ENCODE measurements at regions not wholly inside any gene's neighbourhood (a gene's known extent, or its start where the extent isn't known, plus 50 kb on each side); places are given as distances from the start of the nearest gene placed in this dataset.

DNA sequence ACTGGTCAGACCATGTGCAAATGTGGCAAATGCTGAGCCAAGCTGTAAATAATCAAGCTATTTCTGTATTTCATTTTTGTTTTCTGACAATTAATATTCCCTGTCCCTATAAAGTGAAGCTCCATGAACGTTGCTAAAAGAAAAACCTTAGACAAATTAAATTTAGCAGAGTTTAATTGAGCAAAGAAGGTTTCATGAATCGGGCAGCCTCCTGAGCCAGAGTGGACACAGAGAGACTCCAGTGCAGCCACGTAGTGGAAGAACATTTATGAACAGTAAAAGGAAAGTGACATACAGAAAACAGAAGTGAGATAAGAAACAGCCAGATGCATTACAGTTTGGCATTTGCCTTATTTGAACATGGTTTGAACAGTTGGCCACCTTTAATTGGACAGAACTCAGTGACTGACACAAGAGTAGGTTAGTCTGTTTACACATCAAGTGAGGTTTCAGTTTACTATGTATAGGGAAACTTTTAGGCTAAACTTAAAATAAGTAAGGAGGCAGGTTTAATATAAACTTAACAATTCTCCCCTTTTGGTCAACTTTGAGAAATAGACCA lies 69.7 kb downstream of the UFM1 start:
- WGBS, 2 donors (ENCODE audit: extremely low coverage in 2 of 2, insufficient read length in 2 of 2, insufficient replicate concordance in 1 of 2), result no CpG with 5 or more reads among the region's 3 CpGs
- no peak overlapping the region for H2BK12ac ChIP-seq (ENCODE audit: low read length)
- H3K79me1 ChIP-seq (ENCODE audit: low read depth, low read length), result no peaks in the 10 kb centered on the region
- no peak overlapping the region for H2BK120ac ChIP-seq (ENCODE audit: low read depth, low read length)
- H2BK15ac ChIP-seq (ENCODE audit: low read length), result no peak overlapping the region
- H2BK5ac ChIP-seq (ENCODE audit: low read length), result no peak overlapping the region
- no peak overlapping the region for H2AFZ ChIP-seq (ENCODE audit: low read length)
- no peaks in the 10 kb centered on the region for H3K36me3 ChIP-seq (replicated peaks in 1 of 2; ENCODE audit: control insufficient read depth in 2 of 2, insufficient read depth in 2 of 2, low read length in 2 of 2)
- no peak overlapping the region for H3K23ac ChIP-seq (ENCODE audit: low read depth, low read length, poor library complexity)
- no peaks in the 10 kb centered on the region for H3K4me1 ChIP-seq (ENCODE audit: control insufficient read depth in 2 of 2, insufficient read depth in 1 of 2, low read depth in 1 of 2, low read length in 2 of 2)
- peaks cover 0 to 3% of the 10 kb centered on the region in 2 donors for H3K9me3 ChIP-seq (replicated peaks in 1 of 2; ENCODE audit: control insufficient read depth in 2 of 2, insufficient read depth in 1 of 2, low read depth in 1 of 2, low read length in 2 of 2)
- H3K27ac ChIP-seq (replicated peaks; ENCODE audit: low read length), result no peak overlapping the region
- H3K4me2 ChIP-seq (ENCODE audit: insufficient read depth, low read length, poor library complexity, severe bottlenecking), result no peak overlapping the region
- H3K9ac ChIP-seq (ENCODE audit: low read depth, low read length, poor library complexity), result no peak overlapping the region
- no peak overlapping the region for H4K8ac ChIP-seq (ENCODE audit: low read depth, low read length)
- H2AK5ac ChIP-seq (ENCODE audit: low read depth, low read length), result no peak overlapping the region
- no peak overlapping the region for H4K91ac ChIP-seq (ENCODE audit: low read depth, low read length, poor library complexity)
- no peaks in the 10 kb centered on the region for H3K27me3 ChIP-seq (ENCODE audit: control insufficient read depth in 3 of 3, insufficient read depth in 3 of 3, low read depth in 1 of 3, low read length in 3 of 3)
- DNase-seq (ENCODE audit: low spot score), result no peak
- no peak overlapping the region for H3K4ac ChIP-seq (ENCODE audit: low read length)
- H3K4me3 ChIP-seq (ENCODE audit: low read length in 2 of 2), result no peak overlapping the region
- no peak overlapping the region for H3K18ac ChIP-seq (ENCODE audit: low read length)
- no peak overlapping the region for H3K14ac ChIP-seq (ENCODE audit: low read length)

DNA sequence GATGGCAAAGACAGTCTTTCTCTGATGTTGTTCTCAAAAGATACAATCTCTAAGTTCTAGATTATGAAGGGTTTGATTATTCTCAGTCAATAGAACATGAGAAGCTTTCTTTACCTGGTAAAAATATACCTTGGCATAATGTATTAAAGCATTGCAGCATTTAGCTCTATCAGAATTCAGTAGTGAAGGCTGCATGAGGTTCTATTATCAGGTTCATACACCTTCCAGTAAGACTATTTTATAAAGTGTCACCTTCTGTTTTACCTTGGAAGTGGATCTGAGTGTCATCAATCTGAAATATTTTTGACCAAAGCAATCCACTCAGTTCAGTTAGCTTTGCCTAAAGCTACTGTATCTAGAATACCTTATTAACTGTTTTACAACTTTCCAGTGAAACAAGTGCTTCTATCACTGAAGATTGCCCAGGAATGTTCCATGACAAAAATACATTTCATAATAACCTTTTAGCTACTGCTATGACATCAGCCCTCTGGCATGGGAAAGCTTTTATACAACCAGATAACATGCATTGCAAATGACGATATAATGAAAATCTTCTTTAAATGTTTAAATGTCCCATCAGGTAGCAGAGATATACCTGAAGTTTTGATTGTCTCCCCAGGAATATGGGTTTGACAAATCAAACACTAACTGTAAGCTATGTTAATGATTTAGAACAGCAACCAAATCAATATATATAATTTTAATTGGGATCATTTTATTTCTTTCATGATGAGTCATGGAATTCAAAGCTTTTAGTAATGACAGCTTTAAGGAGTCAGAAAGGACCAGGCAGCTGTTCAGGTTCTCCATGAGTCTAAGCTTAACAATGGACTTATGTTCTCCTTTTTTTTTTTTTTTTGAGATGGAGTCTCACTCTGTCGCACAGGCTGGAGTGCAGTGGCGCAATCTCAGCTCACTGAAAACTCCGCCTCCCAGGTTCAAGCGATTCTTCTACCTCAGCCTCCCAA lies 72.2 kb downstream of the UFM1 start:
- Histone ChIP-seq H2BK12ac (ENCODE audit: low read length) (no peak overlapping the region), H3K27me3 (ENCODE audit: control insufficient read depth in 3 of 3, insufficient read depth in 3 of 3, low read depth in 1 of 3, low read length in 3 of 3) (no peaks in the 10 kb centered on the region), H3K79me1 (ENCODE audit: low read depth, low read length) (no peaks in the 10 kb centered on the region), H3K14ac (ENCODE audit: low read length) (no peak overlapping the region), H3K4me3 (ENCODE audit: low read length in 2 of 2) (no peak overlapping the region), H4K8ac (ENCODE audit: low read depth, low read length) (no peak overlapping the region), H2BK5ac (ENCODE audit: low read length) (no peak overlapping the region), H2AK5ac (ENCODE audit: low read depth, low read length) (no peak overlapping the region), H3K27ac (replicated peaks; ENCODE audit: low read length) (no peak overlapping the region), H3K9me3 (replicated peaks in 1 of 2; ENCODE audit: control insufficient read depth in 2 of 2, insufficient read depth in 1 of 2, low read depth in 1 of 2, low read length in 2 of 2) (peaks cover 0 to 3% of the 10 kb centered on the region in 2 donors), H3K18ac (ENCODE audit: low read length) (no peak overlapping the region), H3K4me1 (ENCODE audit: control insufficient read depth in 2 of 2, insufficient read depth in 1 of 2, low read depth in 1 of 2, low read length in 2 of 2) (no peaks in the 10 kb centered on the region), H2BK120ac (ENCODE audit: low read depth, low read length) (no peak overlapping the region), H3K4me2 (ENCODE audit: insufficient read depth, low read length, poor library complexity, severe bottlenecking) (no peak overlapping the region), H4K91ac (ENCODE audit: low read depth, low read length, poor library complexity) (no peak overlapping the region), H3K4ac (ENCODE audit: low read length) (no peak overlapping the region), H3K9ac (ENCODE audit: low read depth, low read length, poor library complexity) (no peak overlapping the region), H2BK15ac (ENCODE audit: low read length) (no peak overlapping the region), H2AFZ (ENCODE audit: low read length) (no peak overlapping the region), H3K36me3 (replicated peaks in 1 of 2; ENCODE audit: control insufficient read depth in 2 of 2, insufficient read depth in 2 of 2, low read length in 2 of 2) (no peaks in the 10 kb centered on the region), H3K23ac (ENCODE audit: low read depth, low read length, poor library complexity) (no peak overlapping the region)
- DNase-seq (ENCODE audit: low spot score), result no peak
- no CpG with 5 or more reads among the region's 5 CpGs for WGBS, 2 donors (ENCODE audit: extremely low coverage in 2 of 2, insufficient read length in 2 of 2, insufficient replicate concordance in 1 of 2)

DNA sequence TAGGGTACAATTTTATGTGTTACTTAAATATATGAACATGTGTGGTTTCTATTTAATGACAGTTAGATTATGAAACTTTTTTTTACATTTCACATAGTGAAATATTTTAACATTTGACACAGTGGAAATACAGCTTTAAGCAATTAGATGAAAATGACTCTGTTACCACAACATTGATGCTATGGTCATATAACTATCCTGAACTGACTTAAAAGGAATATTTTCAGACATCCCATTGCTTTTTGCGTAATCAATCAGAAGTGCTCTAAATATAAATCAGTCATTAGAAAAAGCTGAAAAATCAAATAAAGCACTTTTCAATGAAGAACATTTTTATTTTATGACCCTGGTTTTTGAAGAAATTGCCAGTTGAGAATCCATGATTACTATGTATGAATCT lies 80.3 kb downstream of the UFM1 start:
- Histone ChIP-seq H3K36me3 (replicated peaks in 1 of 2; ENCODE audit: control insufficient read depth in 2 of 2, insufficient read depth in 2 of 2, low read length in 2 of 2) (no peaks in the 10 kb centered on the region), H2BK5ac (ENCODE audit: low read length) (no peak overlapping the region), H3K9ac (ENCODE audit: low read depth, low read length, poor library complexity) (no peak overlapping the region), H2AK5ac (ENCODE audit: low read depth, low read length) (no peak overlapping the region), H3K27ac (replicated peaks; ENCODE audit: low read length) (no peak overlapping the region), H2BK15ac (ENCODE audit: low read length) (no peak overlapping the region), H3K79me1 (ENCODE audit: low read depth, low read length) (no peaks in the 10 kb centered on the region), H2BK120ac (ENCODE audit: low read depth, low read length) (no peak overlapping the region), H3K27me3 (ENCODE audit: control insufficient read depth in 3 of 3, insufficient read depth in 3 of 3, low read depth in 1 of 3, low read length in 3 of 3) (no peaks in the 10 kb centered on the region), H3K18ac (ENCODE audit: low read length) (no peak overlapping the region), H3K4ac (ENCODE audit: low read length) (no peak overlapping the region), H2AFZ (ENCODE audit: low read length) (no peak overlapping the region), H3K23ac (ENCODE audit: low read depth, low read length, poor library complexity) (no peak overlapping the region), H3K4me1 (ENCODE audit: control insufficient read depth in 2 of 2, insufficient read depth in 1 of 2, low read depth in 1 of 2, low read length in 2 of 2) (no peaks in the 10 kb centered on the region), H3K9me3 (replicated peaks in 1 of 2; ENCODE audit: control insufficient read depth in 2 of 2, insufficient read depth in 1 of 2, low read depth in 1 of 2, low read length in 2 of 2) (no peaks in the 10 kb centered on the region), H3K14ac (ENCODE audit: low read length) (no peak overlapping the region), H4K91ac (ENCODE audit: low read depth, low read length, poor library complexity) (no peak overlapping the region), H3K4me3 (ENCODE audit: low read length in 2 of 2) (no peak overlapping the region), H2BK12ac (ENCODE audit: low read length) (no peak overlapping the region), H4K8ac (ENCODE audit: low read depth, low read length) (no peak overlapping the region), H3K4me2 (ENCODE audit: insufficient read depth, low read length, poor library complexity, severe bottlenecking) (no peak overlapping the region)
- no CpG with 5 or more reads among the region's 1 CpG for WGBS, 2 donors (ENCODE audit: extremely low coverage in 2 of 2, insufficient read length in 2 of 2, insufficient replicate concordance in 1 of 2)
- DNase-seq (ENCODE audit: low spot score), result no peak

DNA sequence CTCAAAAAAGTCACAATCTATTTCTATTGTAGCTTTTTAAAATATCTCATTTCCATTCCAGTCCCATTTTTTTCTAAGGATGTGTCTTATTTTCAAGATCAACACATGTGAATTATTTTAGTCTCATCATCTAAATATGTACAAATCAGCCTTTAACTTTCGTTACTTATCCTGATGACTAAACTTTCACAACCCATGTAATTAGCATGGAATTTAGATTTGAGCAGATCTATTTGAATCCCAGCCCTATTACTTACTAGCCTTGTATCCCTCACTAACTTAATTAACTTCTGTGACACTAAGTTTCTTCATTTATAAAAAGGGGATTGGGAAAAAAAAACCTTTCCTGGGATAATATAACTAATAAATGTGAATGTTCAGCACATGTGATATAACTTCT lies 81.1 kb downstream of the UFM1 start:
- no CpG with 5 or more reads among the region's 1 CpG for WGBS, 2 donors (ENCODE audit: extremely low coverage in 2 of 2, insufficient read length in 2 of 2, insufficient replicate concordance in 1 of 2)
- Histone ChIP-seq H2AFZ (ENCODE audit: low read length) (no peak overlapping the region), H2BK5ac (ENCODE audit: low read length) (no peak overlapping the region), H4K8ac (ENCODE audit: low read depth, low read length) (no peak overlapping the region), H3K79me1 (ENCODE audit: low read depth, low read length) (no peaks in the 10 kb centered on the region), H2AK5ac (ENCODE audit: low read depth, low read length) (no peak overlapping the region), H3K4ac (ENCODE audit: low read length) (no peak overlapping the region), H3K36me3 (replicated peaks in 1 of 2; ENCODE audit: control insufficient read depth in 2 of 2, insufficient read depth in 2 of 2, low read length in 2 of 2) (no peaks in the 10 kb centered on the region), H3K9me3 (replicated peaks in 1 of 2; ENCODE audit: control insufficient read depth in 2 of 2, insufficient read depth in 1 of 2, low read depth in 1 of 2, low read length in 2 of 2) (no peaks in the 10 kb centered on the region), H3K4me1 (ENCODE audit: control insufficient read depth in 2 of 2, insufficient read depth in 1 of 2, low read depth in 1 of 2, low read length in 2 of 2) (no peaks in the 10 kb centered on the region), H4K91ac (ENCODE audit: low read depth, low read length, poor library complexity) (no peak overlapping the region), H3K14ac (ENCODE audit: low read length) (no peak overlapping the region), H3K9ac (ENCODE audit: low read depth, low read length, poor library complexity) (no peak overlapping the region), H3K27ac (replicated peaks; ENCODE audit: low read length) (no peak overlapping the region), H3K4me3 (ENCODE audit: low read length in 2 of 2) (no peak overlapping the region), H3K4me2 (ENCODE audit: insufficient read depth, low read length, poor library complexity, severe bottlenecking) (no peak overlapping the region), H2BK12ac (ENCODE audit: low read length) (no peak overlapping the region), H3K27me3 (ENCODE audit: control insufficient read depth in 3 of 3, insufficient read depth in 3 of 3, low read depth in 1 of 3, low read length in 3 of 3) (no peaks in the 10 kb centered on the region), H3K23ac (ENCODE audit: low read depth, low read length, poor library complexity) (no peak overlapping the region), H2BK15ac (ENCODE audit: low read length) (no peak overlapping the region), H3K18ac (ENCODE audit: low read length) (no peak overlapping the region), H2BK120ac (ENCODE audit: low read depth, low read length) (no peak overlapping the region)
- no peak for DNase-seq (ENCODE audit: low spot score)

All from neuronal stem cell (in vitro differentiated cells).